Chondrocyte (in vitro differentiated cells): ENCODE measurements at regions not wholly inside any gene's neighbourhood (a gene's known extent, or its start where the extent isn't known, plus 50 kb on each side); places are given as distances from the start of the nearest gene placed in this dataset.

Experiments used
- DNase-seq: peaks from one replicate; pipeline ENCODE4 v3.0.0; 2021; ENCODE audit warnings: mixed read lengths, low spot score
- H3K27ac Mint-ChIP-seq: one replicate; pipeline ENCODE4 v1.8.0; 2021; ENCODE audit warnings: mild to moderate bottlenecking, moderate library complexity, mixed read lengths; ENCODE audit not compliant: unreplicated experiment
- H3K27me3 Mint-ChIP-seq: 2 replicates; pipeline ENCODE4 v1.8.0; 2021; ENCODE audit warnings: low read depth, mixed read lengths
- H3K36me3 Mint-ChIP-seq: 2 replicates; pipeline ENCODE4 v1.8.0; 2021; ENCODE audit warnings: low read depth, mixed read lengths
- H3K4me1 Mint-ChIP-seq: 2 replicates; pipeline ENCODE4 v1.8.0; 2021; ENCODE audit warnings: low read depth, mild to moderate bottlenecking, mixed read lengths
- H3K4me3 Mint-ChIP-seq: one replicate; pipeline ENCODE4 v1.8.0; 2021; ENCODE audit warnings: mild to moderate bottlenecking, moderate library complexity, mixed read lengths; ENCODE audit not compliant: unreplicated experiment
- H3K9me3 Mint-ChIP-seq: 2 replicates; pipeline ENCODE4 v1.8.0; 2021; ENCODE audit warnings: low read depth, mixed read lengths
- TF ChIP-seq, protein P1 (sequence below): fragments of 200-600 bp; sonication (generic); IDR thresholded peaks from 2 replicates; pipeline ENCODE4 v1.5.0; 2021; ENCODE audit warnings: antibody characterized with exemption, mild to moderate bottlenecking, moderate library complexity

DNA sequence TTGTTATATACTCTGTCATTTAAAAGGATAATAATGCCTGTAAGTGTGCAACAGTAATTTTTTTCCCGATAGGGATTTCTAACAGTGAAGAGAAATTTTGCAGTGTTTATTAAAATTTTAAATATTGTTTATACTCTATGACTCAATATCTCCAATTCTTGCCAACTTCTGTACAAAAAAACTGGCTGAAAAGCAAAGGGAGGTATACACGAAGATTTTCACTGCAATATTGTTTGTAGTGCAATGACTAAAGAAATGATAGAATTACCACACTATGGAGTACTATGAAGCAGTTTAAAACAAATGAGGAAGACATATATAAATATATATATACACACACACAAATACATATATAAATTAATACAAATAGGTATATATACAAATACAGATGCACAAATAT, 187.9 kb upstream of the IL15 start:
- no peak for DNase-seq
- Mint-ChIP-seq H3K27me3 (peaks cover 5% of the 10 kb centered on the region), H3K27ac (no peak overlapping the region), H3K36me3 (no peaks in the 10 kb centered on the region), H3K4me3 (no peak overlapping the region), H3K9me3 (no peaks in the 10 kb centered on the region), H3K4me1 (no peaks in the 10 kb centered on the region)
- TF ChIP-seq, protein P1, sequence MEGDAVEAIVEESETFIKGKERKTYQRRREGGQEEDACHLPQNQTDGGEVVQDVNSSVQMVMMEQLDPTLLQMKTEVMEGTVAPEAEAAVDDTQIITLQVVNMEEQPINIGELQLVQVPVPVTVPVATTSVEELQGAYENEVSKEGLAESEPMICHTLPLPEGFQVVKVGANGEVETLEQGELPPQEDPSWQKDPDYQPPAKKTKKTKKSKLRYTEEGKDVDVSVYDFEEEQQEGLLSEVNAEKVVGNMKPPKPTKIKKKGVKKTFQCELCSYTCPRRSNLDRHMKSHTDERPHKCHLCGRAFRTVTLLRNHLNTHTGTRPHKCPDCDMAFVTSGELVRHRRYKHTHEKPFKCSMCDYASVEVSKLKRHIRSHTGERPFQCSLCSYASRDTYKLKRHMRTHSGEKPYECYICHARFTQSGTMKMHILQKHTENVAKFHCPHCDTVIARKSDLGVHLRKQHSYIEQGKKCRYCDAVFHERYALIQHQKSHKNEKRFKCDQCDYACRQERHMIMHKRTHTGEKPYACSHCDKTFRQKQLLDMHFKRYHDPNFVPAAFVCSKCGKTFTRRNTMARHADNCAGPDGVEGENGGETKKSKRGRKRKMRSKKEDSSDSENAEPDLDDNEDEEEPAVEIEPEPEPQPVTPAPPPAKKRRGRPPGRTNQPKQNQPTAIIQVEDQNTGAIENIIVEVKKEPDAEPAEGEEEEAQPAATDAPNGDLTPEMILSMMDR, result no peak

DNA sequence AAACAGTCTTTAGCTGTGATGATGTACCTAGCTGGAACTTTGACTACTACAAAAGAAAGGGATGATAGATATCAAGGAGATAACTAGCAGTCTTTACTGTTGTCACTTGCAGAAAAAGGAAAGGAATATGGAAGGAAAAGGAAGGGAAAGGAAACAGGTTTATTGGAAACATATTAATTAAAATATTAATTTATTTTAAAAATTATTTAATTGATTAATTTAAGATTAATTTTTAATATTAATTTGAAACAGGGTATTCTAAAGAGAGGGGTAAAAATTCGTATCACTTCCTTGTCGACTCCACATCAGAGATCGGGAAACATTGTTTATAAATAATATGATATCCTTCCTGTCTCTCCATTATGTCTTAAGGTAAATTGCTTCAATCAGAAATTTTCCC, 186.5 kb upstream of the IL15 start:
- Mint-ChIP-seq H3K27me3 (peaks cover 4% of the 10 kb centered on the region), H3K36me3 (no peaks in the 10 kb centered on the region), H3K4me1 (no peaks in the 10 kb centered on the region), H3K9me3 (no peaks in the 10 kb centered on the region), H3K27ac (no peak overlapping the region), H3K4me3 (no peak overlapping the region)
- TF ChIP-seq, protein P1, result no peak
- DNase-seq, result no peak

GRCh38 chr4:141455651-141456050, 180.7 kb upstream of the IL15 start:
- no peak overlapping the region for H3K27ac Mint-ChIP-seq
- no peaks in the 10 kb centered on the region for H3K27me3 Mint-ChIP-seq
- TF ChIP-seq, protein P1, result no peak
- no peak for DNase-seq
- H3K4me3 Mint-ChIP-seq, result no peak overlapping the region
- peaks cover 11% of the 10 kb centered on the region for H3K4me1 Mint-ChIP-seq
- no peaks in the 10 kb centered on the region for H3K9me3 Mint-ChIP-seq
- no peaks in the 10 kb centered on the region for H3K36me3 Mint-ChIP-seq

GRCh38 chr4:141457653-141458052, 178.7 kb upstream of the IL15 start:
- no peak overlapping the region for H3K4me3 Mint-ChIP-seq
- peaks cover 11% of the 10 kb centered on the region for H3K4me1 Mint-ChIP-seq
- DNase-seq, result no peak
- no peak overlapping the region for H3K27ac Mint-ChIP-seq
- TF ChIP-seq, protein P1, result no peak
- H3K9me3 Mint-ChIP-seq, result no peaks in the 10 kb centered on the region
- peaks cover 2% of the 10 kb centered on the region for H3K27me3 Mint-ChIP-seq
- H3K36me3 Mint-ChIP-seq, result no peaks in the 10 kb centered on the region

GRCh38 chr4:141458501-141458900, 177.9 kb upstream of the IL15 start:
- no peak overlapping the region for H3K4me3 Mint-ChIP-seq
- TF ChIP-seq, protein P1, result no peak
- no peak overlapping the region for H3K27ac Mint-ChIP-seq
- no peak for DNase-seq
- no peaks in the 10 kb centered on the region for H3K36me3 Mint-ChIP-seq
- peaks cover 2% of the 10 kb centered on the region for H3K27me3 Mint-ChIP-seq
- peaks cover 11% of the 10 kb centered on the region for H3K4me1 Mint-ChIP-seq
- no peaks in the 10 kb centered on the region for H3K9me3 Mint-ChIP-seq
